WTC11 (cell line): ENCODE measurements at regions not wholly inside any gene's neighbourhood (a gene's known extent, or its start where the extent isn't known, plus 50 kb on each side); places are given as distances from the start of the nearest gene placed in this dataset.

Experiments
- ATAC-seq: fragments of 200-7000 bp; cut with Tn5 transposase; 2 replicates; pipeline ENCODE4 v1.10.0; 2021; ENCODE audit warnings: mild to moderate bottlenecking, moderate library complexity
- CTCF ChIA-PET: fragments of 300-600 bp; sonication (Branson Sonifier 250); formaldehyde crosslinking; loops from one replicate; lab custom pipeline; 2021; ENCODE audit warnings: antibody characterized with exemption; lab: Charles Lee
- POLR2A ChIA-PET: fragments of 350-600 bp; sonication (Branson Sonifier 250); formaldehyde crosslinking; loops from one replicate; lab custom pipeline; 2021; ENCODE audit warnings: antibody characterized with exemption; lab: Charles Lee
- DNase-seq: peaks from one replicate; pipeline ENCODE4 v3.0.0; 2021; ENCODE audit warnings: low spot score
- H3K27ac Mint-ChIP-seq: 2 replicates; pipeline ENCODE4 v1.8.0; 2021; ENCODE audit warnings: mixed read lengths
- H3K27me3 Mint-ChIP-seq: 2 replicates; pipeline ENCODE4 v1.8.0; 2021; ENCODE audit warnings: low read depth, mild to moderate bottlenecking, moderate library complexity, mixed read lengths
- H3K36me3 Mint-ChIP-seq: 2 replicates; pipeline ENCODE4 v1.8.0; 2021; ENCODE audit warnings: mixed read lengths
- H3K4me1 Mint-ChIP-seq: 2 replicates; pipeline ENCODE4 v1.8.0; 2022; ENCODE audit warnings: mixed read lengths
- H3K4me3 Mint-ChIP-seq: 2 replicates; pipeline ENCODE4 v1.8.0; 2021; ENCODE audit warnings: mild to moderate bottlenecking, moderate library complexity, mixed read lengths
- H3K9me3 Mint-ChIP-seq: 2 replicates; pipeline ENCODE4 v1.8.0; 2021; ENCODE audit warnings: mixed read lengths
- AFF4 ChIP-seq: sonication (generic); formaldehyde crosslinking; IDR thresholded peaks from 2 replicates; pipeline ENCODE4 v1.8.1; 2023; ENCODE audit warnings: mild to moderate bottlenecking, missing genetic modification reagents, borderline replicate concordance
- CREB1 ChIP-seq: sonication (generic); formaldehyde crosslinking; IDR thresholded peaks from 2 replicates; pipeline ENCODE4 v1.8.0; 2023; ENCODE audit warnings: mild to moderate bottlenecking, missing genetic modification reagents
- ELF4 ChIP-seq: sonication (generic); formaldehyde crosslinking; IDR thresholded peaks from 2 replicates; pipeline ENCODE4 v1.8.1; 2022; ENCODE audit warnings: low read depth, mild to moderate bottlenecking, moderate library complexity, missing genetic modification reagents
- ESRRA ChIP-seq: sonication (generic); formaldehyde crosslinking; IDR thresholded peaks from 2 replicates; pipeline ENCODE4 v1.8.1; 2022; ENCODE audit warnings: mild to moderate bottlenecking, missing genetic modification reagents, borderline replicate concordance
- ETV6 ChIP-seq: sonication (generic); formaldehyde crosslinking; IDR thresholded peaks from 2 replicates; pipeline ENCODE4 v1.8.1; 2022; ENCODE audit warnings: mild to moderate bottlenecking, missing genetic modification reagents
- FOXP1 ChIP-seq: sonication (generic); formaldehyde crosslinking; IDR thresholded peaks from 2 replicates; pipeline ENCODE4 v1.8.0; 2022; ENCODE audit warnings: missing genetic modification reagents, mild to moderate bottlenecking, moderate library complexity, borderline replicate concordance
- JUN ChIP-seq: sonication (generic); formaldehyde crosslinking; IDR thresholded peaks from 2 replicates; pipeline ENCODE4 v1.8.0; 2023; ENCODE audit warnings: mild to moderate bottlenecking, missing genetic modification reagents
- NFYB ChIP-seq: sonication (generic); formaldehyde crosslinking; conservative IDR thresholded peaks from 2 replicates; pipeline ENCODE4 v1.8.0; 2022; ENCODE audit warnings: low read depth, missing genetic modification reagents
- NR3C1 ChIP-seq: sonication (generic); formaldehyde crosslinking; conservative IDR thresholded peaks from 2 replicates; pipeline ENCODE4 v1.8.1; 2023; ENCODE audit warnings: low read depth, mild to moderate bottlenecking, missing genetic modification reagents
- PREB ChIP-seq: sonication (generic); formaldehyde crosslinking; IDR thresholded peaks from 2 replicates; pipeline ENCODE4 v1.8.1; 2022; ENCODE audit warnings: mild to moderate bottlenecking, missing genetic modification reagents, moderate library complexity, borderline replicate concordance
- PRRX2 ChIP-seq: fragments of 250-450 bp; sonication (Bioruptor Pico); IDR thresholded peaks from 2 replicates; pipeline ENCODE4 v1.8.0; 2021; ENCODE audit warnings: mild to moderate bottlenecking
- RORB ChIP-seq: fragments of 250-450 bp; sonication (Bioruptor Pico); IDR thresholded peaks from 2 replicates; pipeline ENCODE4 v1.9.0; 2021; ENCODE audit warnings: mild to moderate bottlenecking
- SOX15 ChIP-seq: fragments of 250-450 bp; sonication (Bioruptor Pico); IDR thresholded peaks from 2 replicates; pipeline ENCODE4 v1.9.0; 2021; ENCODE audit warnings: mild to moderate bottlenecking
- SP1 ChIP-seq: sonication (generic); formaldehyde crosslinking; conservative IDR thresholded peaks from 2 replicates; pipeline ENCODE4 v1.8.1; 2022; ENCODE audit warnings: missing genetic modification reagents
- TCF7 ChIP-seq: sonication (generic); formaldehyde crosslinking; IDR thresholded peaks from 2 replicates; pipeline ENCODE4 v1.8.0; 2022; ENCODE audit warnings: mild to moderate bottlenecking, low read depth, missing genetic modification reagents, moderate library complexity
- TEAD1 ChIP-seq: sonication (generic); formaldehyde crosslinking; IDR thresholded peaks from 2 replicates; pipeline ENCODE4 v1.8.0; 2022; ENCODE audit warnings: mild to moderate bottlenecking, missing genetic modification reagents
- ZNF138 ChIP-seq: sonication (generic); formaldehyde crosslinking; conservative IDR thresholded peaks from 2 replicates; pipeline ENCODE4 v1.8.1; 2022; ENCODE audit warnings: mild to moderate bottlenecking, moderate library complexity, missing genetic modification reagents
- ZNF263 ChIP-seq: sonication (generic); formaldehyde crosslinking; IDR thresholded peaks from 2 replicates; pipeline ENCODE4 v1.8.1; 2022; ENCODE audit warnings: low read depth, mild to moderate bottlenecking, moderate library complexity, missing genetic modification reagents
- ZNF317 ChIP-seq: sonication (generic); formaldehyde crosslinking; IDR thresholded peaks from 2 replicates; pipeline ENCODE4 v1.8.1; 2023; ENCODE audit warnings: low read depth, mild to moderate bottlenecking, moderate library complexity, missing genetic modification reagents, borderline replicate concordance
- ZNF512 ChIP-seq: sonication (generic); formaldehyde crosslinking; IDR thresholded peaks from 2 replicates; pipeline ENCODE4 v1.8.1; 2022; ENCODE audit warnings: missing genetic modification reagents, borderline replicate concordance
- ZSCAN18 ChIP-seq: fragments of 250-450 bp; sonication (Bioruptor Pico); IDR thresholded peaks from 2 replicates; pipeline ENCODE4 v2.1.2; 2022; ENCODE audit warnings: mild to moderate bottlenecking, moderate library complexity

- TF ChIP-seq AFF4 (CRISPR knock-in tag) (no peak), ESRRA (CRISPR knock-in tag) (no peak), PREB (CRISPR knock-in tag) (no peak), JUN (CRISPR knock-in tag) (no peak), ZSCAN18 (no peak)
Observed at GRCh38 chr3:16673530-16673929, 68.3 kb upstream of the DAZL start (continued).

- POLR2A ChIA-PET: no interaction called here
- ATAC-seq: no peak
- H3K36me3 Mint-ChIP-seq: peaks cover 57% of the 10 kb centered on the region
- CTCF ChIA-PET: no interaction called here
- peaks cover 37% of the 10 kb centered on the region for H3K9me3 Mint-ChIP-seq
- no peak for TF ChIP-seq RORB (CRISPR knock-in tag)
- no peak for TF ChIP-seq ZNF512
- TF ChIP-seq PRRX2 (CRISPR knock-in tag): no peak
- TF ChIP-seq ELF4: no peak
- no peak for TF ChIP-seq ZNF263 (CRISPR knock-in tag)
- TF ChIP-seq ETV6 (CRISPR knock-in tag): no peak
- no peak for TF ChIP-seq SOX15 (CRISPR knock-in tag)
- no peak for TF ChIP-seq TCF7 (CRISPR knock-in tag)
- TF ChIP-seq JUN (CRISPR knock-in tag): no peak
- TF ChIP-seq NFYB: no peak
- no peak for TF ChIP-seq TEAD1 (CRISPR knock-in tag)
- no peak for TF ChIP-seq ZNF138 (CRISPR knock-in tag)
- TF ChIP-seq FOXP1 (CRISPR knock-in tag): no peak
- TF ChIP-seq NR3C1: no peak
- TF ChIP-seq ZNF317: no peak
- no peak for TF ChIP-seq CREB1 (CRISPR knock-in tag)
- TF ChIP-seq SP1 (CRISPR knock-in tag): no peak
- H3K27ac Mint-ChIP-seq: no peak overlapping the region
- peaks cover 18% of the 10 kb centered on the region for H3K27me3 Mint-ChIP-seq
- no peak for DNase-seq
- H3K4me1 Mint-ChIP-seq: peaks cover 23% of the 10 kb centered on the region
- no peak overlapping the region for H3K4me3 Mint-ChIP-seq
Observed at GRCh38 chr3:16675805-16676204, 70.6 kb upstream of the DAZL start.
